Fibroblast of mammary gland (primary cell): ENCODE measurements at regions not wholly inside any gene's neighbourhood (a gene's known extent, or its start where the extent isn't known, plus 50 kb on each side); places are given as distances from the start of the nearest gene placed in this dataset.
"Not testable (repeated sequence)": the region's sequence is repeated elsewhere in the genome, so short reads cannot be mapped to it uniquely, and the experiment has no call there.

Experiments used
- DNase-seq: peaks from one replicate; pipeline ENCODE4 v3.0.0-alpha.2; 2010; ENCODE audit warnings: low read depth
- H3K4me3 ChIP-seq: 2 replicates; pipeline ENCODE4 v1.5.1; 2011; ENCODE audit warnings: low read depth, mild to moderate bottlenecking, low read length, moderate library complexity; ENCODE audit not compliant: control insufficient read depth
- CTCF ChIP-seq: conservative IDR thresholded peaks from 2 replicates; pipeline ENCODE4 v1.5.1; 2011; ENCODE audit warnings: low read depth, low read length, inconsistent platforms; ENCODE audit not compliant: control insufficient read depth, insufficient read depth

DNA sequence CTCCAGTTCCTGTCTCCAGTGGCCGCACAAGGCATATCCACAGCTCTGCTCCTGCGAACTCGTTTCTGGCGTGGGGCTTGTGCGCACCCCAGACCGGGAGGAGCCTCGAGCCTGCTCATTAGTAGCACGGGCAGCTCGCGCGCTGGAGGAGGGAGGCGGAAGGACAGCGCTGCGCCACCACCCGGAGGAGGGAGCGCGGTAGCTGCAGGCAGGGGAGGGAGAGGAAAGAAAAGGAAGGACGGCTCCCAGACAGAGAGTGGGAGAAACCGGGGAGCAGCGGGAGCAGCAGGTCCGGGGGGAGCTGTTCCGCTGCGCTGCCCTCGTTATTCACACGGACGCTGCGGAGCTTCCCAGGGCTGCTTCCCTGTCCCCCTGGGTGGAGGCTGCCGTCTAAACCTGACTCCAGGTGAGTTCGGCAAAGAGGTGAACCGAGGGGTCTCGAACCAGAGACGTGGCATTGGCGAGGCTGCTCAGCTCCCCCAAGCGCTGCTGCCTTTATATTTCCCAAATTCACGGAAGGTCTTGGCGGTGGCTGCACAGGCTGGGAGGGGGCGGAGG, 121.3 kb upstream of the ZNF717 start:
- no peak overlapping the region for H3K4me3 ChIP-seq
- TF ChIP-seq CTCF, result no peak
- DNase-seq, result no peak

GRCh38 chr3:75913800-75914350, 128.5 kb upstream of the ZNF717 start:
- no peak for DNase-seq
- no peak for TF ChIP-seq CTCF
- H3K4me3 ChIP-seq, result no peak overlapping the region

GRCh38 chr3:75914741-75915140, 129.4 kb upstream of the ZNF717 start:
- H3K4me3 ChIP-seq, DNase-seq: not testable (repeated sequence)

GRCh38 chr3:75938921-75939320, 153.6 kb upstream of the ZNF717 start:
- DNase-seq, result no peak
- no peak overlapping the region for H3K4me3 ChIP-seq
- no peak for TF ChIP-seq CTCF

GRCh38 chr3:75951941-75952340, 166.6 kb upstream of the ZNF717 start:
- no peak for DNase-seq
- no peak overlapping the region for H3K4me3 ChIP-seq
- no peak for TF ChIP-seq CTCF

DNA sequence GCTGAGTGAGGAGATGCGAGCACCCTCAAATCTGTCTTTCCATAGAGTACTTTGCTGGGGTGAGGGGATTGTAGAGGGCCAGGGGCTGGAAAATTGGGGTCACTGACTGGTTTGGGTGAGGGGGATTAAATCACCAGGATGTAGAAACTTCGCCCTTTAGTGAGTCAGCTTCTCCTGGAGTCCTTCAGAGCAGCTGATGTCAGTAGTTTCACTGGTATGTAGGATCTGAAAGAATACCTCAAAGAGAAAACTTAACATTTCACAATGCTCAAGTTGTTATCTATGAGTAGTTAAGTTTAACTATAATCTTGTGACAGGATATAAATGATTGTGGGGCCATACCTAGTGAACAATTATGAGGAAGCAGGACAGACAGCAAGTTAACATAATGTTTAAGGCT, 174.7 kb upstream of the ZNF717 start:
- not testable (repeated sequence) for DNase-seq, H3K4me3 ChIP-seq

- DNase-seq, result not testable (repeated sequence)
Measured at GRCh38 chr3:75962054-75962453, 176.7 kb upstream of the ZNF717 start.

GRCh38 chr3:75967071-75967470, 181.7 kb upstream of the ZNF717 start:
- no peak for DNase-seq
- no peak overlapping the region for H3K4me3 ChIP-seq
- no peak for TF ChIP-seq CTCF

More at GRCh38 chr3:75962054-75962453, 176.7 kb upstream of the ZNF717 start:
- H3K4me3 ChIP-seq, result not testable (repeated sequence)
